CD8-positive, alpha-beta memory T cell (primary cell): ENCODE measurements at regions not wholly inside any gene's neighbourhood (a gene's known extent, or its start where the extent isn't known, plus 50 kb on each side); places are given as distances from the start of the nearest gene placed in this dataset.

Experiments
- CTCF ChIA-PET: fragments of 350-600 bp; sonication (Branson Sonifier 250); formaldehyde crosslinking; loops from one replicate; lab custom pipeline; 2021; ENCODE audit warnings: antibody characterized with exemption; lab: Charles Lee
- POLR2A ChIA-PET: fragments of 350-600 bp; sonication (Branson Sonifier 250); formaldehyde crosslinking; loops from one replicate; lab custom pipeline; 2021; ENCODE audit warnings: antibody characterized with exemption; lab: Charles Lee
- DNase-seq, 5 donors: peaks; one replicate each; pipeline versions ENCODE4 v3.0.0 to v3.0.0-alpha.2; 2020 to 2022; ENCODE audit warnings: mixed read lengths in 1 of 5
- H3K27ac ChIP-seq: one replicate; pipeline ENCODE4 v1.7.0; 2013; ENCODE audit warnings: low read depth, mild to moderate bottlenecking, low read length, moderate library complexity
- H3K27me3 ChIP-seq: 2 replicates; pipeline ENCODE4 v1.7.0; 2013; ENCODE audit warnings: low read length, mild to moderate bottlenecking; ENCODE audit not compliant: insufficient read depth, poor library complexity, severe bottlenecking
- H3K36me3 ChIP-seq: 2 replicates; pipeline ENCODE4 v1.7.0; 2013; ENCODE audit warnings: mild to moderate bottlenecking, low read length, moderate library complexity; ENCODE audit not compliant: insufficient read depth
- H3K4me1 ChIP-seq: 2 replicates; pipeline ENCODE4 v1.7.0; 2013; ENCODE audit warnings: mild to moderate bottlenecking, low read length, moderate library complexity; ENCODE audit not compliant: insufficient read depth
- H3K4me3 ChIP-seq: 2 replicates; pipeline ENCODE4 v1.7.0; 2013; ENCODE audit warnings: mild to moderate bottlenecking, low read length
- H3K9me3 ChIP-seq: 2 replicates; pipeline ENCODE4 v1.7.0; 2013; ENCODE audit warnings: mild to moderate bottlenecking, low read length
- H3K27ac Mint-ChIP-seq, 8 donors: one replicate each; pipeline ENCODE4 v1.8.0; 2020 to 2021; ENCODE audit warnings: mixed read lengths in 8 of 8, mild to moderate bottlenecking in 6 of 8, inconsistent platforms in 3 of 8, moderate library complexity in 3 of 8
- H3K27me3 Mint-ChIP-seq, 2 donors: one replicate each; pipeline ENCODE4 v1.8.0; 2020 to 2021; ENCODE audit warnings: mixed read lengths in 2 of 2, mild to moderate bottlenecking in 1 of 2, moderate library complexity in 1 of 2
- H3K36me3 Mint-ChIP-seq, 3 donors: one replicate each; pipeline ENCODE4 v1.8.0; 2020 to 2021; ENCODE audit warnings: mixed read lengths in 3 of 3, inconsistent platforms in 1 of 3, mild to moderate bottlenecking in 1 of 3
- H3K4me1 Mint-ChIP-seq, 3 donors: one replicate each; pipeline ENCODE4 v1.8.0; 2020 to 2021; ENCODE audit warnings: mixed read lengths in 3 of 3, inconsistent platforms in 1 of 3, mild to moderate bottlenecking in 1 of 3
- H3K4me3 Mint-ChIP-seq, 7 donors: one replicate each; pipeline ENCODE4 v1.8.0; 2020 to 2021; ENCODE audit warnings: mixed read lengths in 7 of 7, mild to moderate bottlenecking in 6 of 7, moderate library complexity in 4 of 7, inconsistent platforms in 2 of 7
- H3K9me3 Mint-ChIP-seq, 5 donors: one replicate each; pipeline ENCODE4 v1.8.0; 2020 to 2022; ENCODE audit warnings: mixed read lengths in 5 of 5, mild to moderate bottlenecking in 3 of 5, moderate library complexity in 2 of 5, inconsistent platforms in 1 of 5

DNA sequence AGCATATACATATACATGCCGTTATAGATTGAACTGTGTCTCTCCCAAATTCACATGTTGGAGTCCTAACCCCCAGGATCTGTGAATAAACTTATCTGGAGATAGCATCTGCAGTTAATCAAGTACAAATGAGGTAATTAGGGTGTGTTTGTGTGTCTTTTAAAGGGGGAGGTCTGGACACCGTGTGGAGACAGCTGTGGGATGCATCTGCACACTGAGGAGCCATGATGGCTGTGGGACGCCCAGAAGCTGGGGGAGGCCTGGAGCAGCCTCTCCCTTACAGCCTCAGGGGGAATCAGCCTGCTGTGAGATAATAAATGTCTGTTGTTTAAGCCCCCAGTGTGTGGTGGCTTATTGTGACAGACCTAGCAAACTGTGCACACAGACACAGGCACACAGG lies 51.8 kb upstream of the COL18A1 start:
- H3K36me3 ChIP-seq = no peaks in the 10 kb centered on the region
- no peaks in the 10 kb centered on the region for H3K27me3 ChIP-seq
- H3K4me1 ChIP-seq = no peaks in the 10 kb centered on the region
- H3K27ac Mint-ChIP-seq = no peak overlapping the region
- peaks cover 7 to 8% (median 8%) of the 10 kb centered on the region in 3 donors for H3K4me1 Mint-ChIP-seq
- no peaks in the 10 kb centered on the region for H3K36me3 Mint-ChIP-seq
- H3K27me3 Mint-ChIP-seq = peaks cover 7 to 21% of the 10 kb centered on the region in 2 donors
- no peak overlapping the region for H3K27ac ChIP-seq
- no peaks in the 10 kb centered on the region for H3K9me3 ChIP-seq
- no peak for DNase-seq
- H3K9me3 Mint-ChIP-seq = no peaks in the 10 kb centered on the region
- H3K4me3 Mint-ChIP-seq = no peak overlapping the region
- ChIA-PET CTCF (no interaction called here), POLR2A (no interaction called here)
- no peak overlapping the region for H3K4me3 ChIP-seq

DNA sequence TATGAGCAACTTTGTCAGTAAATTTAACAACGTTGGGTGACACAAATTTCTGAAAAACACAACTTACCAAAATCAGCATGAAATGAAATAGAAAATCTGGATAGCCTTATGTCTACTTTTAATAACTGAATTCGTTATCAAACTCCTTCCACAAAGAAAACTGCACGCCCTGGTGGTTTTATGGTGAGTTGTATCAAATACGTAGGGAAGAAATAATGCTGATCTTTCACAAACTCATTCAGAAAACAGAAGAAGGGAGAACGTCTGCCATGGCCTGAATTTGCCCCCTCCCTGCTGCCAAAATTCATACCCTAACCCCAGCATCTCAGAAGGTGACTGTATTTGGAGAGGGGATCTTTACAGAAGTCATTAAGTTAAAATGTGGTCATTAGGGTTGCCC lies 50.0 kb upstream of the COL18A1 start:
- Histone ChIP-seq H3K27ac (no peak overlapping the region), H3K27me3 (no peaks in the 10 kb centered on the region), H3K36me3 (no peaks in the 10 kb centered on the region), H3K9me3 (no peaks in the 10 kb centered on the region), H3K4me1 (no peaks in the 10 kb centered on the region), H3K4me3 (no peak overlapping the region)
- H3K4me3 Mint-ChIP-seq = no peak overlapping the region
- DNase-seq = no peak
- peaks cover 7 to 25% of the 10 kb centered on the region in 2 donors for H3K27me3 Mint-ChIP-seq
- no peaks in the 10 kb centered on the region for H3K36me3 Mint-ChIP-seq
- peaks cover 7 to 8% (median 8%) of the 10 kb centered on the region in 3 donors for H3K4me1 Mint-ChIP-seq
- POLR2A ChIA-PET = no interaction called here
- H3K9me3 Mint-ChIP-seq = no peaks in the 10 kb centered on the region
- H3K27ac Mint-ChIP-seq = no peak overlapping the region
- CTCF ChIA-PET = no interaction called here
